Colonic mucosa (tissue), 4 donors: ENCODE measurements at regions not wholly inside any gene's neighbourhood (a gene's known extent, or its start where the extent isn't known, plus 50 kb on each side); places are given as distances from the start of the nearest gene placed in this dataset.

ENCODE experiments used
- DNase-seq: peaks from one replicate; pipeline ENCODE4 v3.0.0-alpha.2; 2020
- H3K27ac ChIP-seq: fragments of 200-600 bp; one replicate; pipeline ENCODE4 v1.8.0; 2021
- H3K27me3 ChIP-seq: fragments of 200-600 bp; one replicate; pipeline ENCODE4 v1.8.0; 2021
- H3K36me3 ChIP-seq: fragments of 200-600 bp; one replicate; pipeline ENCODE4 v1.8.0; 2021
- H3K4me1 ChIP-seq: fragments of 200-600 bp; one replicate; pipeline ENCODE4 v1.8.0; 2021; ENCODE audit warnings: mild to moderate bottlenecking
- H3K4me3 ChIP-seq: fragments of 200-600 bp; one replicate; pipeline ENCODE4 v1.8.0; 2021
- H3K9ac ChIP-seq, 2 donors: one replicate each; pipeline ENCODE4 v1.7.0; 2013; ENCODE audit warnings: control low read depth in 2 of 2, low read depth in 2 of 2, low read length in 2 of 2
- H3K9me3 ChIP-seq: fragments of 200-600 bp; one replicate; pipeline ENCODE4 v1.8.0; 2021
- intact Hi-C: fragments of 100-400 bp; cut with DNase I; formaldehyde crosslinking; loops from one replicate; pipeline ENCODE4 v1.14.1; 2022
- TF ChIP-seq, protein P1 (sequence below): fragments of 200-600 bp; IDR thresholded peaks from one replicate; pipeline ENCODE4 v1.8.0; 2022; ENCODE audit warnings: antibody characterized with exemption, mild to moderate bottlenecking
- donor health status: healthy.
- donor health status: DM: no; HTN: no; CAD: no.
- donor health status: DM: no; HTN: no; CAD: no.

GRCh38 chr4:162681212-162681611 is 485.5 kb downstream of the NAF1 start:
- TF ChIP-seq, protein P1, sequence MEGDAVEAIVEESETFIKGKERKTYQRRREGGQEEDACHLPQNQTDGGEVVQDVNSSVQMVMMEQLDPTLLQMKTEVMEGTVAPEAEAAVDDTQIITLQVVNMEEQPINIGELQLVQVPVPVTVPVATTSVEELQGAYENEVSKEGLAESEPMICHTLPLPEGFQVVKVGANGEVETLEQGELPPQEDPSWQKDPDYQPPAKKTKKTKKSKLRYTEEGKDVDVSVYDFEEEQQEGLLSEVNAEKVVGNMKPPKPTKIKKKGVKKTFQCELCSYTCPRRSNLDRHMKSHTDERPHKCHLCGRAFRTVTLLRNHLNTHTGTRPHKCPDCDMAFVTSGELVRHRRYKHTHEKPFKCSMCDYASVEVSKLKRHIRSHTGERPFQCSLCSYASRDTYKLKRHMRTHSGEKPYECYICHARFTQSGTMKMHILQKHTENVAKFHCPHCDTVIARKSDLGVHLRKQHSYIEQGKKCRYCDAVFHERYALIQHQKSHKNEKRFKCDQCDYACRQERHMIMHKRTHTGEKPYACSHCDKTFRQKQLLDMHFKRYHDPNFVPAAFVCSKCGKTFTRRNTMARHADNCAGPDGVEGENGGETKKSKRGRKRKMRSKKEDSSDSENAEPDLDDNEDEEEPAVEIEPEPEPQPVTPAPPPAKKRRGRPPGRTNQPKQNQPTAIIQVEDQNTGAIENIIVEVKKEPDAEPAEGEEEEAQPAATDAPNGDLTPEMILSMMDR = no peak
- intact Hi-C loops = no loop called here

DNA sequence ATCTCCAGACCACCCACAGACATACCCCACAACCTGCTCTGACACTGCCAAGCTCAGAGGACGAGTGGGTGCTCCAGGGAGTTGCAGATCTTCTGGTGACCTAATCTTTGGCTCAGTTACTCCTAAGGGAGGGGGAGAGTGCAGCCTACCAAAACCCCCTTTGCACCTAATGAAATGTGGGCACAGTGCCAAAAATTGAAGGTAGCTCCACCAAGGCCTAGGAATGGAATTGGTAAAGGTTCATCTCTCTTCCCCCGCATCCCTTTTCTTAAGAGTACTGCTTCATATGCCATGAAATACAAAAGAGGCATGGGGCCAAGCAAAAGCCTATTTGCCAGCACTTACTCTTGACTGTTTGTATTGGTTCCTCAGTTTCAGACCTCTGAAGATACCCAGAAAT is 491.0 kb downstream of the NAF1 start:
- Histone ChIP-seq H3K27ac (no peak overlapping the region), H3K27me3 (no peaks in the 10 kb centered on the region), H3K36me3 (no peaks in the 10 kb centered on the region), H3K9me3 (no peaks in the 10 kb centered on the region), H3K4me1 (no peaks in the 10 kb centered on the region), H3K4me3 (no peak overlapping the region), H3K9ac (no peak overlapping the region)
- intact Hi-C loops = no loop called here
- DNase-seq = no peak
- TF ChIP-seq, protein P1 = no peak

More at GRCh38 chr4:162681212-162681611, 485.5 kb downstream of the NAF1 start:
- no peak for DNase-seq
- no peaks in the 10 kb centered on the region for H3K27me3 ChIP-seq
- no peak overlapping the region for H3K9ac ChIP-seq
- H3K27ac ChIP-seq = no peak overlapping the region
- H3K4me1 ChIP-seq = no peaks in the 10 kb centered on the region
- no peaks in the 10 kb centered on the region for H3K9me3 ChIP-seq
- no peaks in the 10 kb centered on the region for H3K36me3 ChIP-seq
- no peak overlapping the region for H3K4me3 ChIP-seq

GRCh38 chr4:162661913-162662312 is 498.1 kb upstream of the FSTL5 start:
- intact Hi-C loops = no loop called here
- H3K4me1 ChIP-seq = no peaks in the 10 kb centered on the region
- no peak overlapping the region for H3K27ac ChIP-seq
- TF ChIP-seq, protein P1 = no peak
- no peaks in the 10 kb centered on the region for H3K9me3 ChIP-seq
- H3K4me3 ChIP-seq = no peak overlapping the region
- no peak for DNase-seq
- no peak overlapping the region for H3K9ac ChIP-seq
- no peaks in the 10 kb centered on the region for H3K36me3 ChIP-seq
- no peaks in the 10 kb centered on the region for H3K27me3 ChIP-seq

DNA sequence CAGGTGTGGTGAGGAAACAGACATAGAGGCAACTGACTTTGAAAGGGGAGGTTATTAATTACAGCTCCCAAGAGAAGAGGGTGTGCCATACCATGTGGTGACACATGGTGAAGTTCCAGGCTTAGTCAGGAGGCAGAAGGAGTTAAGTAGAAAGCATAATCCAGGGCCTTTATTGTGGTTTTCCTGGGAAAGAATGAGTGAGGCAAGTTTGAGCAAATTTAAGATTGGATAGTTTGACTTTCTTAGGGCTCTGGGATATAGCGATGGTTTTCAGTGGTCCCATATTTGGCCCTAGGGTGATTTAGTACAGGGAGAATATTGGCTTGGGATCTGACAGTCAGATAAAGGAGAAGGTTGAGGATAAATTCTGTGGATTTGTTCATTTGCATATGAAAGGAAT is 495.9 kb upstream of the FSTL5 start:
- intact Hi-C loops = no loop called here
- H3K9ac ChIP-seq = no peak overlapping the region
- TF ChIP-seq, protein P1 = no peak
- no peaks in the 10 kb centered on the region for H3K4me1 ChIP-seq
- H3K27me3 ChIP-seq = no peaks in the 10 kb centered on the region
- H3K9me3 ChIP-seq = no peaks in the 10 kb centered on the region
- H3K27ac ChIP-seq = no peak overlapping the region
- no peaks in the 10 kb centered on the region for H3K36me3 ChIP-seq
- no peak for DNase-seq
- no peak overlapping the region for H3K4me3 ChIP-seq

DNA sequence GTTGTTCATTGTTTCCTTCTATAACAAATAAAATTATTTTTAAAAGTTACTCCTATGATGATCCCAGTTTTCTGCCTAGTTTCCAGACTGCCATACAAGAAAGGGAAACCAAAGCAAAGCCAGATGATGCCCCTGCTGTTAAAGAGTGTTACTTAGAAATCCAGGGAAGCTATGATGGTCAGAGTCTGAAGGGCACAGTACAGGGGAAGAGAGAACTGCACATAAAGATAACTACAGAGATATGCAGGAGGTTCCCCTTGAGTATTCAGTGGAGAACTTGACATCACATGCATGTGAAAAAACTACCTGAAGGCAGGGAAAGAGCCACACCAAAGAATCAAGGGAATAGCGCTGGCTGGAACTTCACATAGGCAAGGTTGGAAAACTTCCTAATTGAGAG is 494.2 kb upstream of the FSTL5 start:
- TF ChIP-seq, protein P1 = no peak
- H3K27me3 ChIP-seq = no peaks in the 10 kb centered on the region
- H3K9ac ChIP-seq = no peak overlapping the region
- H3K9me3 ChIP-seq = no peaks in the 10 kb centered on the region
- intact Hi-C loops = no loop called here
- no peaks in the 10 kb centered on the region for H3K36me3 ChIP-seq
- no peak for DNase-seq
- H3K4me1 ChIP-seq = no peaks in the 10 kb centered on the region
- H3K4me3 ChIP-seq = no peak overlapping the region
- H3K27ac ChIP-seq = no peak overlapping the region

DNA sequence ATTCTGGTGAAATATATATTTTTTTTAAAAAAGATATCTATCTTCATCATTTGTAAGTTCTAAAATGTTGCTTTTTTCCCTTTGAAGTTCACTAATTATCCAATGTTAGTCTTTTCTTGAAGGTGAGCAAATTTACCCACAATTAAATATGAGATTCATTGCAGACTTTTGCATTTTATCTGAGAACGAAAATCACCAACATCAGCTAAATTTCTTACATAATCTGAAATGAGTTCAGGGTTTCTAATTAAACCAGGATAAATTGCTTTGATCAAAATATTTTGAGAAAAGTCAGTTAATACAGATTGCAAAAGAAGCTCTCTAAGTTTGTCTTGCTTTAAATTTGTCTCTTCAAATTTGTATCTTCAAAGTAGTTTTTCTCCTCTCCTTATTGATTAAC is 486.4 kb upstream of the FSTL5 start:
- H3K9me3 ChIP-seq = no peaks in the 10 kb centered on the region
- no peaks in the 10 kb centered on the region for H3K27me3 ChIP-seq
- no peaks in the 10 kb centered on the region for H3K4me1 ChIP-seq
- H3K9ac ChIP-seq = no peak overlapping the region
- TF ChIP-seq, protein P1 = no peak
- intact Hi-C loops = no loop called here
- no peak for DNase-seq
- no peaks in the 10 kb centered on the region for H3K36me3 ChIP-seq
- H3K4me3 ChIP-seq = no peak overlapping the region
- H3K27ac ChIP-seq = no peak overlapping the region
